ENCODE measurements at regions not wholly inside any gene's neighbourhood (a gene's known extent, or its start where the extent isn't known, plus 50 kb on each side); places are given as distances from the start of the nearest gene placed in this dataset.

GRCh38 chr2:234808907-234809306, 142.9 kb upstream of the SH3BP4 start:
- Histone ChIP-seq H3K9me1 (ENCODE audit: control insufficient read depth, extremely low read depth, insufficient read depth, low read length) (no peaks in the 10 kb centered on the region), H4K20me1 (ENCODE audit: control insufficient read depth, extremely low read depth, insufficient read depth, low read length) (no peaks in the 10 kb centered on the region), H3K27ac (ENCODE audit: control insufficient read depth, insufficient read depth, low read length) (no peak overlapping the region), H3K4me1 (ENCODE audit: control insufficient read depth, extremely low read depth, insufficient read depth, low read length) (no peaks in the 10 kb centered on the region), H2AFZ (ENCODE audit: control insufficient read depth, low read length) (no peak overlapping the region), H3K9me3 (ENCODE audit: control insufficient read depth, low read depth, low read length) (no peaks in the 10 kb centered on the region), H3K27me3 (ENCODE audit: control insufficient read depth, extremely low read depth, insufficient read depth, low read length) (peaks cover 14% of the 10 kb centered on the region), H3K9ac (ENCODE audit: control insufficient read depth, extremely low read depth, insufficient read depth, low read length) (no peak overlapping the region), H3K79me2 (ENCODE audit: control insufficient read depth, insufficient read depth, low read length) (no peaks in the 10 kb centered on the region), H3K4me3 (ENCODE audit: control insufficient read depth in 2 of 3, extremely low read depth in 1 of 3, insufficient read depth in 2 of 3, low read depth in 1 of 3, low read length in 3 of 3) (no peak overlapping the region), H3K36me3 (ENCODE audit: control insufficient read depth in 2 of 2, extremely low read depth in 1 of 2, insufficient read depth in 2 of 2, low read length in 2 of 2) (no peaks in the 10 kb centered on the region), H3K4me2 (ENCODE audit: control insufficient read depth, extremely low read depth, insufficient read depth, low read depth, low read length) (no peak overlapping the region)
- FAIRE-seq = no peak
- DNase-seq (ENCODE audit: low read depth, low spot score) = no peak
- no peak for TF ChIP-seq CTCF (optimal IDR thresholded peaks at IDR 0.05 in 1 of 3, IDR thresholded peaks at IDR 0.05 in 1 of 3, conservative IDR thresholded peaks at IDR 0.05 in 1 of 3; ENCODE audit: extremely low read depth in 1 of 3, insufficient read depth in 2 of 3, low read length in 3 of 3)
- TF ChIP-seq EZH2 (IDR thresholded peaks at IDR 0.05; ENCODE audit: low read length) = no peak
- dilution Hi-C loops (cut with MboI; ENCODE audit: extremely low pct_ligation_motif_present, low sequenced_read_pairs) = no loop called here

DNA sequence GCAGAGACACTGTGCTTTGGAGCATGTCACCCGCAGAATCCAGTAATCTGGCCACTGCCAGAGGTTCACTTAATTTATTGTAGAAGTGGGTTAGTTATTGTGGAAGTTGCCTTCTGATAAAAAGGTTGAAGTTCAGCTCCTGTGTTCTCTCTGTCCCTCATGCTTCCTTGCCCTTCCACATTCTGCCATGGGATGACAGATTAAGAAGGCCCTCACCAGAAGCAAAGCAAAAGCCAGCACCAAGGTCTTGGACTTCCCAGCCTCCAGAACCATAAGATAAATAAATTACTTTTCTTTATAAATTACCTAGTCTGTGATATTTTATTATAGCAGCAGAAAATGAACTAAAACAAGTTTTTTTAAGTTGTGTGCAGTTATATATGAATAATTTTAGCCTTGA, 145.0 kb upstream of the SH3BP4 start:
- Histone ChIP-seq H3K4me3 (ENCODE audit: control insufficient read depth in 2 of 3, extremely low read depth in 1 of 3, insufficient read depth in 2 of 3, low read depth in 1 of 3, low read length in 3 of 3) (no peak overlapping the region), H3K27me3 (ENCODE audit: control insufficient read depth, extremely low read depth, insufficient read depth, low read length) (peaks cover 3% of the 10 kb centered on the region), H3K9me1 (ENCODE audit: control insufficient read depth, extremely low read depth, insufficient read depth, low read length) (no peaks in the 10 kb centered on the region), H3K4me2 (ENCODE audit: control insufficient read depth, extremely low read depth, insufficient read depth, low read depth, low read length) (no peak overlapping the region), H4K20me1 (ENCODE audit: control insufficient read depth, extremely low read depth, insufficient read depth, low read length) (no peaks in the 10 kb centered on the region), H3K36me3 (ENCODE audit: control insufficient read depth in 2 of 2, extremely low read depth in 1 of 2, insufficient read depth in 2 of 2, low read length in 2 of 2) (no peaks in the 10 kb centered on the region), H2AFZ (ENCODE audit: control insufficient read depth, low read length) (no peak overlapping the region), H3K27ac (ENCODE audit: control insufficient read depth, insufficient read depth, low read length) (no peak overlapping the region), H3K9me3 (ENCODE audit: control insufficient read depth, low read depth, low read length) (peaks cover 3% of the 10 kb centered on the region), H3K79me2 (ENCODE audit: control insufficient read depth, insufficient read depth, low read length) (no peaks in the 10 kb centered on the region), H3K9ac (ENCODE audit: control insufficient read depth, extremely low read depth, insufficient read depth, low read length) (no peak overlapping the region), H3K4me1 (ENCODE audit: control insufficient read depth, extremely low read depth, insufficient read depth, low read length) (no peaks in the 10 kb centered on the region)
- FAIRE-seq (no peak), DNase-seq (ENCODE audit: low read depth, low spot score) (no peak)
- no peak for TF ChIP-seq CTCF (optimal IDR thresholded peaks at IDR 0.05 in 1 of 3, IDR thresholded peaks at IDR 0.05 in 1 of 3, conservative IDR thresholded peaks at IDR 0.05 in 1 of 3; ENCODE audit: extremely low read depth in 1 of 3, insufficient read depth in 2 of 3, low read length in 3 of 3)
- no peak for TF ChIP-seq EZH2 (IDR thresholded peaks at IDR 0.05; ENCODE audit: low read length)
- dilution Hi-C loops (cut with MboI; ENCODE audit: extremely low pct_ligation_motif_present, low sequenced_read_pairs) = no loop called here

All from keratinocyte (primary cell).